ENCODE measurements at regions not wholly inside any gene's neighbourhood (a gene's known extent, or its start where the extent isn't known, plus 50 kb on each side); places are given as distances from the start of the nearest gene placed in this dataset.

- Histone ChIP-seq H3K9me3 (no peaks in the 10 kb centered on the region), H3K27ac (no peak overlapping the region), H3K27me3 (no peaks in the 10 kb centered on the region), H3K4me1 (no peaks in the 10 kb centered on the region), H3K36me3 (no peaks in the 10 kb centered on the region), H3K4me3 (no peak overlapping the region)
- intact Hi-C loops (cut with DNase I; ENCODE audit: low total_unique reads) = no loop called here
- no peak for DNase-seq
- TF ChIP-seq CTCF (IDR thresholded peaks at IDR 0.05) = no peak
- TF ChIP-seq POLR2A (IDR thresholded peaks at IDR 0.05) = no peak
Measured at GRCh38 chr5:39555788-39556187, 131.0 kb upstream of the DAB2 start.

- no peaks in the 10 kb centered on the region for H3K9me3 ChIP-seq
- H3K4me3 ChIP-seq = no peak overlapping the region
- TF ChIP-seq POLR2A (IDR thresholded peaks at IDR 0.05) = no peak
- peak; percentile 54 to 83 (median 74) for TF ChIP-seq CTCF (IDR thresholded peaks at IDR 0.05)
- H3K27me3 ChIP-seq = no peaks in the 10 kb centered on the region
- DNase-seq = peak; percentile 34 to 62
- no peak overlapping the region for H3K27ac ChIP-seq
- no peaks in the 10 kb centered on the region for H3K4me1 ChIP-seq
- H3K36me3 ChIP-seq = no peaks in the 10 kb centered on the region
- intact Hi-C loops (cut with DNase I; ENCODE audit: low total_unique reads) = loop anchor here (5.0 kb wide), 1 partner anchor 170 kb away; no protein-coding TSS in a partner anchor
Measured at GRCh38 chr5:39547553-39548154, 122.9 kb upstream of the DAB2 start.

GRCh38 chr5:39544941-39545340 lies 120.2 kb upstream of the DAB2 start:
- Histone ChIP-seq H3K4me1 (no peaks in the 10 kb centered on the region), H3K36me3 (no peaks in the 10 kb centered on the region), H3K4me3 (no peak overlapping the region), H3K27me3 (no peaks in the 10 kb centered on the region), H3K27ac (no peak overlapping the region), H3K9me3 (no peaks in the 10 kb centered on the region)
- DNase-seq = no peak
- intact Hi-C loops (cut with DNase I; ENCODE audit: low total_unique reads) = loop anchor here (5.0 kb wide), 1 partner anchor 168 kb away; no protein-coding TSS in a partner anchor
- TF ChIP-seq POLR2A (IDR thresholded peaks at IDR 0.05) (no peak), CTCF (IDR thresholded peaks at IDR 0.05) (no peak)

GRCh38 chr5:39543335-39543734 lies 118.6 kb upstream of the DAB2 start:
- H3K4me3 ChIP-seq = no peak overlapping the region
- H3K36me3 ChIP-seq = no peaks in the 10 kb centered on the region
- no peak overlapping the region for H3K27ac ChIP-seq
- no peak for DNase-seq
- H3K27me3 ChIP-seq = no peaks in the 10 kb centered on the region
- intact Hi-C loops (cut with DNase I; ENCODE audit: low total_unique reads) = no loop called here
- no peaks in the 10 kb centered on the region for H3K9me3 ChIP-seq
- H3K4me1 ChIP-seq = no peaks in the 10 kb centered on the region
- TF ChIP-seq CTCF (IDR thresholded peaks at IDR 0.05) (no peak), POLR2A (IDR thresholded peaks at IDR 0.05) (no peak)

GRCh38 chr5:39542511-39543285 lies 117.9 kb upstream of the DAB2 start:
- DNase-seq = no peak
- H3K9me3 ChIP-seq = no peaks in the 10 kb centered on the region
- no peak overlapping the region for H3K27ac ChIP-seq
- no peaks in the 10 kb centered on the region for H3K27me3 ChIP-seq
- no peak for TF ChIP-seq CTCF (IDR thresholded peaks at IDR 0.05)
- TF ChIP-seq POLR2A (IDR thresholded peaks at IDR 0.05) = no peak
- no peaks in the 10 kb centered on the region for H3K36me3 ChIP-seq
- intact Hi-C loops (cut with DNase I; ENCODE audit: low total_unique reads) = no loop called here
- H3K4me1 ChIP-seq = no peaks in the 10 kb centered on the region
- no peak overlapping the region for H3K4me3 ChIP-seq

Measured in uterus (tissue), 3 donors.